GM18502 (cell line): ENCODE measurements at regions not wholly inside any gene's neighbourhood (a gene's known extent, or its start where the extent isn't known, plus 50 kb on each side); places are given as distances from the start of the nearest gene placed in this dataset.

ENCODE experiments used
- ATAC-seq: cut with Tn5 transposase; IDR thresholded peaks from one replicate; pipeline ENCODE4 v1.9.1; 2021; ENCODE audit warnings: mild to moderate bottlenecking; ENCODE audit not compliant: unreplicated experiment, poor library complexity

DNA sequence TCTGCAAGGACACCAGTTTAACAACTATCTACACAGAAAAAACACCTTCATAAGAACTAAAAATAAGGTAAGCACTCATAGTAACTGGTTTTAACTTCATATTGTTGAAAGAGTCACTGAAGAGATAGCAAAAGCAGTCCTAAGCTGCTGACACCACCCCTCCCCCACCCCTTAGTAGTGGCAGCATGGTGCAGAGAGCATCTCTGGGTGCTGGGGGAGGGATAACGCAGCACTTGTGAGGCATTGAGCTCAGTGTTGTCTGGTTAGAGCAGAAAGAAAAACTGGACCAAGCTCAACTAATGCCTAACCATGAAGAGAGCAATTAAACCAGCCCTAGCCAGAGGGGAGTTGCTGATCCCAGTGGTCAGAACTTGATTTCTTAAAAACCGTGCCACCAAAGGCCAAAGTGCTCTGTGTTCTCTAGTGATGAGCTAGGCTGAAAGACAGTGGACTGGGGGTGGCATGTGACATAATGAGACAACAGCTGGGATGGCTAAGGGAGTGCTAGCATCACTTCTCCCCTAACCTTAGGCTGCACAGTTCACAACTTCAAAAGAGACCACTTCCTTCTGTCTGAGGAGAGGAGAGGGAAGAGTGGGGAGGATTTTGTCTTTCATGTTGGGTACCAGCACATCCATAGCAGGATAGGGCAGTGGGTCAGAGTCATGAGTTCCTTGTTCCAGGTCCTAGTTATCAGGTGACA, 669.3 kb downstream of the PDHA2 start:
- no peak for ATAC-seq

DNA sequence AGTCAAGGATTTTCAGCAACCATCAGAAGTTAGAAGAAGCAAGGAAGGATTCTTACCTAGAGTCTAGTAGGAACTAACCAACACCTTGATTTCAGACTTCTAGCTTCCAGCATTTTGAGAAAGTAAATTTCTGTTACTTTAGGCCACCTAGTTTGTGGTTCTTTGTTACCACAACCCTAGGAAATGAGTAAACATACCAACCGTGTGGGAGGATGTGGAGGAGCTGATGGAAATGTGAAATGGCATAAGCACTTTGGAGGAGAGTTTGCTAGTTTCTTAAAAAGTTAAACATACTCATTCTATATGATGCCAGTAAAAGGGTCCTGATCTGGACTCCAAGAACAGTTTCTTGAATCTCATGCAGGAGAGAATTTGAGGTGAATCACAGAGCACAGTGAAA, 679.4 kb downstream of the PDHA2 start:
- ATAC-seq, result no peak

DNA sequence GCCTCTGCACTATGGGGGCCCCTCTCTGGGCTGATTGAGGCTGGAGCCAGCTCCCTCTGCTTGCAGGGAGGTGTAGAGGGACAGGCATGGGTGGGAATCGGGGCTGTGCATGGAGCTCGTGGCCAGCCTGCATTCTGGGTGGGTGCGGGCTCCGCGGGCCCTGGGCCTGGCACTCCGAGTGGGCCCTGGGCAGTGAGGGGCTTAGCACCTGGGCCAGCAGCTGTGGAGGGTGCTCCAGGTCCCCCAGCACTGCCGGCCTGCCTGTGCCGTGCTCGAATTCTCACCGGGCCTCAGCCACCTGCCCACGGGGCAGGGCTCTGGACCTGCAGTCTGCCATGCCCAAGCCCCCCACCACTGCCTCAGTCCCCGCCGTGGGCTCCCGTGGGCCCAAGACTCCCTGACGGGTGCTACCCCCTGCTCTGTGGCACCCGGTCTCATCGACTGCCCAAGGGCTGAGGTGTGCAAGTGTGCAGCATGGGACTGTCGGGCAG, 681.2 kb downstream of the PDHA2 start:
- no peak for ATAC-seq

DNA sequence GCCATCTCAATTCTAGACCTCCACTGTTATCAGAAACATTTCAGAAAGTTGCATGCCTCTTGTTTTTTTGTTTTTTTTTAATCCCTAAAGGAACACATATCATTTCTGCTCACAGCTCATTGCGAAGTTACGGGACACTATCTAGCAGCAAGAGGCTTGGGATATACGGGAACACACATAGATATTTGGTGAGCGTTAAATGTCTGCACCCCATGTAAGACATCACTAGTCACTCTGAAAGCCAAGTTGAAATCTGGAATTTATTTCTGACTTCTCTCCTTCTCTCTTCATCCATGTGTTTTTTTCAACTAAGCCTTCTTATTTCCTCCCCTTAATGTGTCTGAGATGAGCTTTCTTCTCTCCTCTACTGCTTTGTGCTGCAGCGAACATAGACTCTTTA, 683.7 kb downstream of the PDHA2 start:
- no peak for ATAC-seq

DNA sequence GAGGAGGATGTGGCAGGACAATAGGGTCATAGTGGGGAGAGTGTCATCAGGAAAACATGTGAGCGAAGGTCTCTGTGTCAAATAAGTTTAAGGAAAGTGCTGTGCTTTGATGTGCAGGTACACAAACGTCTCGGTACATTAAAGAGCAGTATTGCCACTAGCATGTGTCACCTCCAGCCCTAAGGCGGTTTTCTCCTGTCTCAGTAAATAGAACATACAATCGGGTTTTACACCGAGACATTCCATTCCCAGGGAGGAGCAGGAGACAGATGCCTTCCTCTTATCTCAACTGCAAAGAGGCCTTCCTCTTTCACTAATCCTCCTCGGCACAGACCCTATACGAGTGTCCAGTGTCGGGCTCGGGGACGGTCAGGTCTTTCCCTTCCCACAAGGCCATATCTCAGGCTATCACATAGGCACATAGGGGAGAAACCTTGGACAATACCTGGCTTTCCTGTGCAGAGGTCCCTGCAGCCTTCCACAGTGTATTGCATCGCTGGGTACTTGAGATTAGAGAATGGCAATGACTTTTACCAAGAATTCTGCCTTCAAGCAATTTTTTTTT, 684.5 kb downstream of the PDHA2 start:
- ATAC-seq, result no peak

DNA sequence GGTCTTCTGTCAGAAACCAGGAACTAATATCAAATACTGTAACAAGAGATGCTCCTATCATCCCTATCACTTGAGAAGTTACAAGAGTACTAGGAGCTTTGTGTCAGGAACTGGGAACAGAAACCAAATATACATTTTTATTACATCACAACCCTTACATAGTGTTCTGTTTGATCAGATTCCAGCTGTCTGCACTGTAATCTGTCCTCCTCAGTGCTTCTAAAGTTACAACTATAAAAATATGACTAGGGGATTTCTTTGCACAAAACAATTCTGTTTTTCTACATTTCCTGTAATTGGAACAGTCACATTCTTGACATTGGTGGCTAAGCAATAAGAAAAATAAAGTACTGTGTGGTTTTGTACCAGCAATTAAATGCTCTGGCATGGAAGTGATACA, 686.0 kb downstream of the PDHA2 start:
- no peak for ATAC-seq

DNA sequence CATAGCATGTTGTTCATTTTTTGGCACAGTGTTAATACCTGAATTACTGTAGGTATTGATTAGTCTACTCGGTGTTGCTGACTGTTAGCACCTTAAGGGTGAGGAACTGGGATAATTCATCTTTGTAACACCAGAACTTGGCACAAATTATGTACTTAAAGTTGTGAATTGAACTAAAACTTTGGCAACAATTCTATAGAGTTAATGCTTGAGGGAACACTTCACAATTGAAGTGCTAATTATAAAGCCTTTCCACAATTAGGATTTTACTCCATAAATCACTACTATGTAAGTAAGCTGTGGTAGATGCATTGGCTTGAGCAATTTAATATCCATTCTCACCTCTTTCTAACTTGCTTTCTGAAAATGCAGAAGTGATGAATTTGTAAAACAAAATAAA, 686.7 kb downstream of the PDHA2 start:
- no peak for ATAC-seq

DNA sequence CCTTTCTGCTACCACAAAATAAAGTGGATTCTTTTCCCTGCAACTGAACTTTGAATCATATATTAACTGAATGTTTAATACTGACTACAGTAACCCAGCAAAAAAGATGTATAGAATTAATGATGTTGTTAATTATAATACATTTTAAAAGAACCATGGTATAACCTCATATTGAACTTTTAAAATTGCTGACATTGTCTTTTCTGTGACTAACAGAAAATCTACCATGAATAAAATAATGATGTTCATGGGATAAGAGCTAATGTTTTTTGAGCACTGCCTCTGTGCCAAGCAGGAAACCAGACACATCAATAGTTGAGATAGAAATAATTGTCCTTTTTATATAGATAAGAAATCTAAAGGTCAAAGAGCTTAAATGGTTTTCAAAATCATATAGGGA, 691.9 kb downstream of the PDHA2 start:
- ATAC-seq, result no peak

DNA sequence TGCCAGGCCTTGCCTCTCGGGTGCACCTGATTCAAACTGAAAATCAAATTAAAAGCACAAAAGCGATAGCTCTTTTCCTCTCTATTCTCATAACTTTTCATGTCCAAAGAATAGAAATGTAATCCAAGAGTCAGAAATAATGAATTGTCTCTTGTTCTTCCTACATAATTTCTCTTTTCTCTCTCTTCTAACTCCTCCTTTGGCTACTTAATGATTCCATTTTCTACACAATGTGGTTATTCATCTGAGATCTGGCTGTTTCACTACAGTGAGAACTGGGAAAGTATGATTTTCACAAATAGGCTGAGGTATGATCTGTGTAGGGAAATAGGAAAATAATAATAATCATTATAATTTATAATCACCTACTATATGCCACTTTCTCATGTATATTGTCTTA, 703.5 kb downstream of the PDHA2 start:
- ATAC-seq, result no peak

DNA sequence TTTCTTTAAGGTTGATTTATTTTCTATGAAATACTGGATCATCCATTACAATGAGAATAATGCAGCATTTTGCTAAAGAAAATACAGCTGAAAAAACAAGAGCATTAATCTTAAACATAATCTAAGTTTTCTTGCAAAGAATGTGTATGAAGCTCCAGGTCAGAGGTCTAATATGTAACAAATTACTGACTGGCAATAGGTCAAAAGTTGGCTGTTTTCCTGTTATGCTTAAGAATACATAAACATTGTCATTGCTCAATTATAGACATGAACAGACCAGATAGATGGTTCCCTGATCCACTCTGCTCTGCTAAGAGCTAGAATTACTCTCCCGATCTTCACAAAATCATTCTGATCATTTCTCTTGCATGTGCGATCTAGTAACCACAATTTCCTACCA, 718.6 kb downstream of the PDHA2 start:
- no peak for ATAC-seq

DNA sequence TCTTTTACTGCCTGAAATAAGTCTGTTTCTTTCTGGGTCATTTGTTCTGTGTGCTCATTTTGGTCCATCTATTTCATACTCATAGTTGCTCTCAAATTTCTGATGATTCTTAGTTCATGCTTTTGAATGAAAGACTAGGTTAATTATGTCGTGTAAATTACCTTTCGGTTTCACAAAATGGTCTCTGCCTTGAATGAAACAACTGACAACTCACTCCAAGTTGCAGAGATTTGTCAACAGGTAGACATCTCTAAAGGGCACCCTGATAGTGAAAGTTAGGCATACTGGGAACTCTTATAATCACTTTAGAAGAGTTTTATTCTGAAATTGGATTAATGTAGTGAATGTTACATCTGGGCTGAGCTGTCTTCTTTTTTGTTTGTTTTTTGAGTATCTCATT, 726.9 kb downstream of the PDHA2 start:
- no peak for ATAC-seq

DNA sequence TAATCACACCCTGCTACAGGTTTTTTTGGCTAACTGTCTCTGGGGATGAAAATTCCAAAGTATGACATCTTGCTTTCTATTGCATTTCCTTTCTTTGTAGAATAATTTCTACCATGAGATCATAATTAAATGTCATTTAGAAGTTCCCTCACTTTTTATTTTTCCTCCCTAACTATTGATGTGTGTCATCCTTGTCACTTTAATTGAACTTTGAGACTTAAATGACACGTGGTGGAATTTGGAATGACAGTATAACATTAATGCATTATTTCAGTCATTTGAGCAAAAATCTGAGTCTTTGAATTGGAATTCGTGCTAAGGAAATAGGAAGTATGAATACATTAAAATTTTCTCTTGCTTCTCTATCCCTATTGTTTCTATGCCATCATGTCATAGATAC, 745.4 kb downstream of the PDHA2 start:
- no peak for ATAC-seq

DNA sequence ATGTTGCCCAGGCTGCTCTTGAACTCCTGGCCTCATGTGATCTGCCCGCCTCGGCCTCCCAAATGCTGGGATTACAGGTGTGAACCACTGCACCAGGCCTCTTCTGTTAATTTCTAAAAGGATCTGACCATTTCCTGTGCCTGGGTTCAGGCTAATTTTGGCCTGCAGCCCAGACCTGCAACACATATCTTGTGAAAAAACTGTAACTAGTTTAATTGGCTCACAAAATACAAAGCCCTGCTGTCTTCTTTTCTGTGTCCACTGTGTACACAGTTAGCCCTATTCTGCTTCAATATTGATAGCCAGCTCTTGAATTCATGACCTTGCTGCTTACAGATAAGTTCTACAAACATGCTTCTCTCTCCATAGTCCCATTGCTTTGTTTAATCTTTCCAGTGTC, 753.5 kb downstream of the PDHA2 start:
- ATAC-seq, result no peak

DNA sequence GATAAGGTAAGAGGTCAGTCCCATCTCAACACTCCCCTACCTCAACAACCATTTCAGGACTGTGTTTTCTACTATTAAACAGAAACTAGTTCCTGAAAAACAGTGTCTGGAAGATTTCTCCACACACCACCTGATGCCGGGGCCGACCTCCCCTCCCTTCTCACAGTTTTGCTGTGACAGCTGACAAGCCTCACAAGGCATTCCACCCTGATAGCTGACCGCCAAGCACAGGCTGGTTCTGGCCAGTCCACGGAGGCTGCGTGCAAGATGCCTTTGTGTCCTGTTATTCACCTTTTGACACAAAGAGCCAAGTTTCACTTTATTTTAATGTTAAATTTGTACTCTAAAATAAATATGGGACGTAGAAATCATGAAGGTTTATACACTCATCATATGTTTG, 758.6 kb downstream of the PDHA2 start:
- no peak for ATAC-seq

DNA sequence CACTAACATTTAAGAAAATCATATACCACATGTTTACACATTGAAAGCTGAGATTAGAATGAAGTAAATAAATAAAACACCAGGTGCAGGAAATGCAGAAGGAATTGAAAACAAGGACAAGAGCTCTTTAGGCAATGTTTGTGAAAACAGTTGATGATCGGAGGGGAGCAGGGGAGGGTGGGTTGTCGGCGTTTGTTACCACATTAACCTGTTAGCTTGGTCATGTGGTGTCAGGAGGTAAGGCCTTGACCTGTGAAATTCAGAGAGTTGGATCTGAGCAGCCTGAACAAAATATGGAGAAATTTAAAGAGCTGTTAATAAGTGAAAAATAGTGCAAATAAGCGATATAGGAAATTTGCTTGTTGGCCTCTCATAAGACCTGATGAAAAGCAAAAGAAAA, 759.9 kb downstream of the PDHA2 start:
- ATAC-seq, result no peak

DNA sequence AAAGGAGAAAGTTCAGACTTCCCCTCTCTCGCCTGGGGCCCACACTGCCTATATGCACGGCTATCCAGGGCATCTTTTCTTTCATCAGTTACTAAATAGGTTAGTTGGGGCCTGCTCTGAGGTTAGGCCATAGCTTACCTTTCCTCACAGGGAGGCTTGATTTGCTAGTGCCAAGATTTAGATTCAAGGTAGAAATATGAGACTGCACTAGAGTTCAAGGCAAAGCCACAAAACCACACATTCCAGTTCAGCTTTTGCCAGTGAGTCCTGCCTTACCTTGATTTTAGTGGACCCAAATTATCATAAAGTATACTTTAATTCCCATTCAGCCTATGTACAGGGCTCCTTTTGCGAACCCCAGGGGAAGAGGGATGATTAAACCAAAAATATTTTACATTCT, 762.8 kb downstream of the PDHA2 start:
- no peak for ATAC-seq

DNA sequence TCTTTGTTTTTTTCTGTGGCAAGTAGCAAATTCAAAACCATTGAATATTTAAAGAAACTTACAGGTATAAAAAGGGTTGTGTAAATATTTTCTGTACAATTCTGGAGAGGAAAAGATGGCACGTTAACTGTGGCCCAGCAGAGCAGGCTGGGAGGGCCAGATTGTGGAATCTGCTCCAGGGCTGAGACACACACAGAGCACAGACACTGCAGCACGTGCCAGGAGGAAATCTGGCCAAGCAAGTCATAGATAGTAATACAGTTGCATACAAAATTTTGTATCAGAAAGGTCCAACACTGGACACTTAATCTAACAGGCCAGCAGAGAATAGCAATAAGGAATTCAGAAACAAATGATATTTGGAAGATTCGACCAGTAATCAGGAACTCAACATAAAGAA, 763.7 kb downstream of the PDHA2 start:
- ATAC-seq, result no peak

DNA sequence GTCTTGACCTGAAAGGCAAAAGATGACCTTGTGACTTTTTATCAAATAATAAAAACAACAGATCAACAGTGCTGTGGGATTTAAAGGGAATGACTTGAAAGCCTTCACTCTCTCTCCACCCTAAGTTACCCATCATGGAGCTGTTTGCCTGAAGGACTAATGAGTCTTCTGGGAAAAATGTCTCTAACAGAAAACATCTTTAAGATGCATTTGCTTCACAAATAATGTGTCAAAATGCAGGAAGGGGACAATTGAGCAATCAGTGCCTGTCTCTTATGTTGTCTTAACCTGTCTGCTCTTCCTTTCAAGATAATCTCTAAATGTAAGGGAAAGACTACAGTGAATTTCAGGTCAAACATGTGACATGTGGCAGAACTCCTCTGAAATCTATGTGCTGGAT, 766.6 kb downstream of the PDHA2 start:
- no peak for ATAC-seq

DNA sequence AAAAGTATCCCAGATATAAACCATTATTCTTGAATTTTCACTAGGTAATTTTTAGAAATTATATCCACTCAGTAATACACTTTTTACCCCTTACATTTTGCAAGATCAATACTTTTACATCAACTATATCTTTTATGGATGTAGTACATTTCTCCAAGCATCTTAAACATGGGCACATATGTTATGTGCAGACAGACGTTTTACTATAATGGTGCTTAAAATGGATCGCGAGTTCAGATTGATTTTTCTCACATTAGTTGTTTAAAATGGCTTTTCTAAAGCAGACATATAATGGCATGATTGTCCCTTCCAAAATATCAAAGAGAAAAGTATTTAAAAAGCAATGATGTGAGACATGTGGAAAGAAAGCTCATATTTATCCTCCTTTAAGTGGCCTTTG, 786.1 kb downstream of the PDHA2 start:
- ATAC-seq, result no peak

DNA sequence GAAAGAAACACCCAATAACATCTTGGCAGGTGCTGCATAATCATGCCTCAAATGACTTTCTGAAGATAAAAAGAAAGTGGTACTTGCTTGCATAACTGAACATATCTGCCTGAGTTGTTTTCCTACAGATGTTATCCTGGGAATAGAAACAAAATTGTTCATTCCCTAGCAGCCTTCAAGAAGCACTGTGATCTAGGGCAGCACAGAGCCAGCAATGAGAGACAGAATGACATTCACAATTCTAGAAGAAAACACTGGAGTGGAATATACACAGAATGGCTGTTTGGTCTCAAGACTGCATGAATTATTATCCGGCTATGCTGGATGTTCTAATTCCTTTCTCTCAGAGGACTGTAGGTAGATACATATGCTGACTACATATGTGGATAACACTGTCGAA, 790.9 kb downstream of the PDHA2 start:
- no peak for ATAC-seq

DNA sequence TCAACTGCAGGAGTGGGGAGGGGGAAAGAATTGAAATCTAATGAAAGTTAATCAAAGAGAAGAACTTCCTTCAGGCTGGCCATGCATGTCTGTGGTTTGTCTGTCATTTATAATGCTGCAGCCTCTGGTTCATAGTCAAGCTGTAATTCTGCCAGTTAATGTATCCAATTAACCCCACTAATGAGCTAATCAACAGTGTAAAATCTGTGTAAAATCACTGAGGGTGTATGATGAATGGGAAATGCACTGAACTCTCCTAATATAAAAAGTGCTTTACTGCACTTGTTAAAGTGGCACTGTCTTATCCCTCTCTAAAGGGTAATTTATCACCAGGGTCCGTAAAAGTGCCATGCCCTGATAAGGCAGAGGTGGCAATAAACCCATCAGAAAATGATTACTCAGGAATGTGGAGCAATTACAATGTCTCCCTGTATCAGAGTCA, 798.1 kb downstream of the PDHA2 start:
- no peak for ATAC-seq

DNA sequence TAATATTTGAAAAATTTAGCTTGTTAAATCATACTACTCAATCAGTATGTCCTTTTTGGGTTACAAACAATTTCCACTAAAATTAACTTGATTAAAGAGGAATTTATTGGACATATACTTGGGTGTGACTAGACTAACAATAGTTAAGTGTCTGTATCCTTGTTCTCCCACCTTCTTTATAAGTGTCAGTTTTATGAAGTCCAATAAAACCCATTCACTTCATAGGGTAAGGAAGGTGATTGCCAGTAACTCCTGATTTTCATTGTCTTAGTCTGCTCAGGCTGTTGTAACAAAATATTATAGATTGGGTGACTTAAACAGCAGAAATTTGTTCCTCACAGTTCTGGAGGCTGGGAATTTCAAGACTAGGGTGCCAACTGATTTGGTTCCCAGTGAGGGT, 800.0 kb downstream of the PDHA2 start:
- ATAC-seq, result no peak
